AG04449 (cell line): ENCODE measurements at regions not wholly inside any gene's neighbourhood (a gene's known extent, or its start where the extent isn't known, plus 50 kb on each side); places are given as distances from the start of the nearest gene placed in this dataset.

Source experiments
- CTCF ChIA-PET: fragments of 350-600 bp; formaldehyde crosslinking; extraction: SDS; loops from one replicate; lab custom pipeline; 2021; ENCODE audit warnings: antibody characterized with exemption; lab: Yijun Ruan, JAX
- POLR2A ChIA-PET: fragments of 400-600, 350-600 bp; formaldehyde crosslinking; extraction: SDS; loops from one replicate; lab custom pipeline; 2020; ENCODE audit warnings: antibody characterized with exemption, inconsistent platforms; lab: Yijun Ruan, JAX
- DNase-seq: peaks from one replicate; pipeline ENCODE4 v3.0.0-alpha.2; 2010; ENCODE audit warnings: low read depth, low spot score
- H3K4me3 ChIP-seq: 2 replicates; pipeline ENCODE4 v1.5.1; 2011; ENCODE audit warnings: low read depth, mild to moderate bottlenecking, control low read depth, low read length
- TF ChIP-seq, protein P1 (sequence below): IDR thresholded peaks from one replicate; pipeline ENCODE4 v1.5.1; 2011; ENCODE audit warnings: mild to moderate bottlenecking, moderate library complexity, low read length, control low read depth, inconsistent platforms; ENCODE audit not compliant: insufficient read depth; ENCODE audit errors: missing control alignments

DNA sequence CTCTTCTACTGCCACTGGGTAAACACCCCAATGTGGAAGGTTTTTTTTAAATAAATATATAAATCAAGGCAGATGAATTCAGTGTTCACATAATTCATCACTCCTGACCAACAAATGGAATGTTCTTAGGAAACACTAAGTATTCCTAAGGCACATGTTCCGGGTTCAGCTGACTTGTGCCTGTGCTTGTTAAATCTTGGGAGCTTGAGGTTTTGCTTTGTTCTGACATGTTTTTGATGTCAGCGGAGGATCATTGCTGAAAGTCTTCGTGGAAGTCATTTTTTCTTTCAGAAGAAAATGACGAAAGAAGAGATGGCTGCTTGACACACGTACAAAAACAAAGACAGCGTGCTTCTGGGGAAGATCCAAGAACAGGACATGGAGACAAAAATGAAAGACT lies 185.8 kb downstream of the MZT1 start:
- H3K4me3 ChIP-seq, result no peak overlapping the region
- TF ChIP-seq, protein P1, sequence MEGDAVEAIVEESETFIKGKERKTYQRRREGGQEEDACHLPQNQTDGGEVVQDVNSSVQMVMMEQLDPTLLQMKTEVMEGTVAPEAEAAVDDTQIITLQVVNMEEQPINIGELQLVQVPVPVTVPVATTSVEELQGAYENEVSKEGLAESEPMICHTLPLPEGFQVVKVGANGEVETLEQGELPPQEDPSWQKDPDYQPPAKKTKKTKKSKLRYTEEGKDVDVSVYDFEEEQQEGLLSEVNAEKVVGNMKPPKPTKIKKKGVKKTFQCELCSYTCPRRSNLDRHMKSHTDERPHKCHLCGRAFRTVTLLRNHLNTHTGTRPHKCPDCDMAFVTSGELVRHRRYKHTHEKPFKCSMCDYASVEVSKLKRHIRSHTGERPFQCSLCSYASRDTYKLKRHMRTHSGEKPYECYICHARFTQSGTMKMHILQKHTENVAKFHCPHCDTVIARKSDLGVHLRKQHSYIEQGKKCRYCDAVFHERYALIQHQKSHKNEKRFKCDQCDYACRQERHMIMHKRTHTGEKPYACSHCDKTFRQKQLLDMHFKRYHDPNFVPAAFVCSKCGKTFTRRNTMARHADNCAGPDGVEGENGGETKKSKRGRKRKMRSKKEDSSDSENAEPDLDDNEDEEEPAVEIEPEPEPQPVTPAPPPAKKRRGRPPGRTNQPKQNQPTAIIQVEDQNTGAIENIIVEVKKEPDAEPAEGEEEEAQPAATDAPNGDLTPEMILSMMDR, result no peak
- DNase-seq, result no peak
- ChIA-PET CTCF (no interaction called here), POLR2A (no interaction called here)

GRCh38 chr13:72540881-72541280 lies 186.5 kb downstream of the MZT1 start:
- no peak overlapping the region for H3K4me3 ChIP-seq
- POLR2A ChIA-PET, result no interaction called here
- CTCF ChIA-PET, result interaction anchor here (1.1 to 1.8 kb wide), 2 partner anchors 9 to 25 kb away, joined by 3 read pairs; no protein-coding TSS in a partner anchor
- DNase-seq, result no peak
- TF ChIP-seq, protein P1, result no peak

GRCh38 chr13:72539925-72540324 lies 187.5 kb downstream of the MZT1 start:
- TF ChIP-seq, protein P1, result no peak
- ChIA-PET POLR2A (no interaction called here), CTCF (interaction anchor here (1.1 to 1.8 kb wide), 2 partner anchors 8 to 26 kb away, joined by 3 read pairs; no protein-coding TSS in a partner anchor)
- DNase-seq, result no peak
- no peak overlapping the region for H3K4me3 ChIP-seq

- TF ChIP-seq, protein P1, result no peak
- ChIA-PET POLR2A (no interaction called here), CTCF (no interaction called here)
- H3K4me3 ChIP-seq, result no peak overlapping the region
- no peak for DNase-seq
Measured at GRCh38 chr13:72537782-72538181, 189.6 kb downstream of the MZT1 start.

GRCh38 chr13:72537395-72537780 lies 190.0 kb downstream of the MZT1 start:
- ChIA-PET CTCF (no interaction called here), POLR2A (no interaction called here)
- H3K4me3 ChIP-seq, result no peak overlapping the region
- no peak for DNase-seq
- TF ChIP-seq, protein P1, result no peak

- no peak for DNase-seq
- TF ChIP-seq, protein P1, result no peak
- POLR2A ChIA-PET, result no interaction called here
- no peak overlapping the region for H3K4me3 ChIP-seq
- CTCF ChIA-PET, result no interaction called here
Measured at GRCh38 chr13:72536714-72537394, 190.6 kb downstream of the MZT1 start.
